Hepatocyte (in vitro differentiated cells): ENCODE measurements at regions not wholly inside any gene's neighbourhood (a gene's known extent, or its start where the extent isn't known, plus 50 kb on each side); places are given as distances from the start of the nearest gene placed in this dataset.
"Not testable (repeated sequence)": the region's sequence is repeated elsewhere in the genome, so short reads cannot be mapped to it uniquely, and the experiment has no call there.

Experiments
- DNase-seq: peaks from one replicate; pipeline ENCODE4 v3.0.0-alpha.2; 2016; ENCODE audit warnings: low spot score
- H2AFZ ChIP-seq: fragments of 200-600 bp; sonication (generic); 2 replicates; pipeline ENCODE4 v1.6.0; 2016; ENCODE audit warnings: antibody characterized with exemption, mild to moderate bottlenecking
- H3K27ac ChIP-seq: fragments of 200-600 bp; sonication (generic); 2 replicates; pipeline ENCODE4 v1.5.1; 2016; ENCODE audit warnings: mild to moderate bottlenecking
- H3K27me3 ChIP-seq: fragments of 200-600 bp; sonication (generic); 2 replicates; pipeline ENCODE4 v1.6.1; 2016
- H3K36me3 ChIP-seq: fragments of 200-600 bp; sonication (generic); replicated peaks from 2 replicates; pipeline ENCODE4 v1.5.1; 2016; ENCODE audit warnings: low read depth; ENCODE audit not compliant: insufficient read depth
- H3K4me1 ChIP-seq: fragments of 200-600 bp; sonication (generic); 2 replicates; pipeline ENCODE4 v1.5.1; 2016; ENCODE audit warnings: mild to moderate bottlenecking, moderate library complexity; ENCODE audit not compliant: insufficient read depth
- H3K4me2 ChIP-seq: fragments of 200-600 bp; sonication (generic); 2 replicates; pipeline ENCODE4 v1.6.0; 2016
- H3K4me3 ChIP-seq: fragments of 200-600 bp; sonication (generic); 2 replicates; pipeline ENCODE4 v1.5.1; 2016; ENCODE audit warnings: mild to moderate bottlenecking
- H3K79me2 ChIP-seq: fragments of 200-600 bp; sonication (generic); 2 replicates; pipeline ENCODE4 v1.6.0; 2017; ENCODE audit warnings: mild to moderate bottlenecking
- H3K9me2 ChIP-seq: fragments of 200-600 bp; sonication (generic); replicated peaks from 2 replicates; pipeline ENCODE4 v1.6.0; 2017; ENCODE audit warnings: mild to moderate bottlenecking; ENCODE audit not compliant: insufficient read depth
- H3K9me3 ChIP-seq: fragments of 200-600 bp; sonication (generic); 2 replicates; pipeline ENCODE4 v1.5.1; 2016; ENCODE audit warnings: low read depth, mild to moderate bottlenecking
- H4K20me1 ChIP-seq: fragments of 200-600 bp; sonication (generic); 2 replicates; pipeline ENCODE4 v1.6.0; 2016; ENCODE audit warnings: mild to moderate bottlenecking; ENCODE audit not compliant: insufficient read depth, poor library complexity, severe bottlenecking
- CTCF ChIP-seq: fragments of 200-600 bp; sonication (generic); IDR thresholded peaks from 2 replicates; pipeline ENCODE4 v1.5.1; 2016; ENCODE audit warnings: antibody characterized with exemption, mild to moderate bottlenecking; ENCODE audit not compliant: poor library complexity
- EZH2 ChIP-seq: fragments of 200-600 bp; sonication (generic); IDR thresholded peaks from 2 replicates; pipeline ENCODE4 v1.6.1; 2016; ENCODE audit warnings: antibody characterized with exemption, mild to moderate bottlenecking, borderline replicate concordance
- EZH2phosphoT487 ChIP-seq: fragments of 200-600 bp; sonication (generic); IDR thresholded peaks from one replicate; pipeline ENCODE4 v1.6.1; 2018; ENCODE audit warnings: antibody characterized with exemption, mild to moderate bottlenecking, low read depth, moderate library complexity; ENCODE audit not compliant: unreplicated experiment, severe bottlenecking
- WGBS: methylation state at CpG from one replicate; pipeline ENCODE4 v1.1.6; 2016; ENCODE audit warnings: low lambda C conversion rate; ENCODE audit errors: missing lambda C conversion rate; 5-methylcytosine and 5-hydroxymethylcytosine counted together

GRCh38 chr9:94464790-94465189 lies 90.1 kb upstream of the PCAT7 start:
- TF ChIP-seq EZH2phosphoT487 (no peak), EZH2 (no peak), CTCF (no peak)
- WGBS, result 92% methylated on average over 2 of the region's 2 CpGs
- no peaks in the 10 kb centered on the region for H3K9me3 ChIP-seq
- no peak overlapping the region for H3K4me2 ChIP-seq
- no peak for DNase-seq
- H3K79me2 ChIP-seq, result peaks cover 37% of the 10 kb centered on the region
- H3K4me3 ChIP-seq, result no peak overlapping the region
- no peaks in the 10 kb centered on the region for H3K27me3 ChIP-seq
- H4K20me1 ChIP-seq, result no peaks in the 10 kb centered on the region
- H2AFZ ChIP-seq, result no peak overlapping the region
- no peaks in the 10 kb centered on the region for H3K4me1 ChIP-seq
- no peaks in the 10 kb centered on the region for H3K36me3 ChIP-seq
- H3K9me2 ChIP-seq, result no peaks in the 10 kb centered on the region
- no peak overlapping the region for H3K27ac ChIP-seq

- DNase-seq, H2AFZ ChIP-seq, H3K36me3 ChIP-seq, H3K4me2 ChIP-seq, H3K27me3 ChIP-seq, H3K27ac ChIP-seq, H3K4me3 ChIP-seq, H3K9me2 ChIP-seq, H3K9me3 ChIP-seq, H4K20me1 ChIP-seq, H3K4me1 ChIP-seq: not testable (repeated sequence)
- H3K79me2 ChIP-seq, result peaks cover 42% of the 10 kb centered on the region
- WGBS, result 87% methylated on average over 4 of the region's 4 CpGs
Measured at GRCh38 chr9:94472063-94472462, 82.8 kb upstream of the PCAT7 start.

- Histone ChIP-seq H3K4me3 (no peak overlapping the region), H3K9me2 (no peaks in the 10 kb centered on the region), H3K36me3 (no peaks in the 10 kb centered on the region), H3K27me3 (no peaks in the 10 kb centered on the region), H4K20me1 (no peaks in the 10 kb centered on the region), H3K27ac (no peak overlapping the region), H3K9me3 (peaks cover 3% of the 10 kb centered on the region), H3K4me1 (no peaks in the 10 kb centered on the region), H3K79me2 (peaks cover 49% of the 10 kb centered on the region), H3K4me2 (no peak overlapping the region), H2AFZ (no peak overlapping the region)
- DNase-seq, result no peak
- 93% methylated on average over 4 of the region's 4 CpGs for WGBS
- TF ChIP-seq CTCF (no peak), EZH2phosphoT487 (no peak), EZH2 (no peak)
Measured at GRCh38 chr9:94472806-94473360, 82.0 kb upstream of the PCAT7 start.

GRCh38 chr9:94478755-94479730 lies 75.8 kb upstream of the PCAT7 start:
- Histone ChIP-seq H3K36me3 (no peaks in the 10 kb centered on the region), H3K9me3 (no peaks in the 10 kb centered on the region), H4K20me1 (no peaks in the 10 kb centered on the region), H3K4me3 (no peak overlapping the region), H2AFZ (no peak overlapping the region), H3K4me2 (no peak overlapping the region), H3K27ac (no peak overlapping the region), H3K27me3 (no peaks in the 10 kb centered on the region), H3K4me1 (no peaks in the 10 kb centered on the region), H3K9me2 (no peaks in the 10 kb centered on the region), H3K79me2 (peaks cover 37% of the 10 kb centered on the region)
- 97% methylated on average over 22 of the region's 29 CpGs for WGBS
- no peak for DNase-seq
- no peak for TF ChIP-seq CTCF
